Naive thymus-derived CD4-positive, alpha-beta T cell (primary cell): ENCODE measurements at regions not wholly inside any gene's neighbourhood (a gene's known extent, or its start where the extent isn't known, plus 50 kb on each side); places are given as distances from the start of the nearest gene placed in this dataset.

Experiments used
- ATAC-seq: fragments of 150-1000 bp; cut with Tn5 transposase; 2 replicates; pipeline ENCODE4 v1.10.0; 2021; ENCODE audit warnings: mild to moderate bottlenecking, moderate library complexity
- CTCF ChIA-PET: fragments of 350-600 bp; sonication (Branson Sonifier 250); formaldehyde crosslinking; loops from one replicate; lab custom pipeline; 2021; ENCODE audit warnings: antibody characterized with exemption; lab: Charles Lee
- POLR2A ChIA-PET: fragments of 350-600 bp; sonication (Branson Sonifier 250); formaldehyde crosslinking; loops from one replicate; lab custom pipeline; 2021; ENCODE audit warnings: antibody characterized with exemption, inconsistent platforms; lab: Charles Lee
- DNase-seq, 9 donors: peaks; one replicate each; pipeline versions ENCODE4 v3.0.0 to v3.0.0-alpha.2; 2020 to 2022; ENCODE audit warnings: mixed read lengths in 1 of 9
- H3K27ac ChIP-seq: one replicate; pipeline ENCODE4 v1.7.0; 2013; ENCODE audit warnings: mild to moderate bottlenecking, low read depth, low read length, moderate library complexity
- H3K27me3 ChIP-seq, 2 donors: one replicate each; pipeline ENCODE4 v1.7.0; 2013; ENCODE audit warnings: low read length in 2 of 2, mild to moderate bottlenecking in 2 of 2, moderate library complexity in 2 of 2; ENCODE audit not compliant: control insufficient read depth in 2 of 2, insufficient read depth in 2 of 2
- H3K36me3 ChIP-seq, 3 experiments: 1 replicate in 2 of 3; 2 replicates in 1 of 3; pipeline ENCODE4 v1.7.0; 2013; ENCODE audit warnings: low read length in 3 of 3, mild to moderate bottlenecking in 3 of 3, moderate library complexity in 1 of 3; ENCODE audit not compliant: insufficient read depth in 3 of 3, control insufficient read depth in 2 of 3
- H3K4me1 ChIP-seq, 2 donors: one replicate each; pipeline ENCODE4 v1.7.0; 2013; ENCODE audit warnings: low read length in 2 of 2, mild to moderate bottlenecking in 2 of 2, moderate library complexity in 1 of 2; ENCODE audit not compliant: control insufficient read depth in 2 of 2, insufficient read depth in 2 of 2
- H3K4me3 ChIP-seq: 2 replicates; pipeline ENCODE4 v1.7.0; 2013; ENCODE audit warnings: mild to moderate bottlenecking, low read length
- H3K9me3 ChIP-seq, 3 experiments: 1 replicate in 2 of 3; 2 replicates in 1 of 3; pipeline ENCODE4 v1.7.0; 2013; ENCODE audit warnings: low read length in 3 of 3; ENCODE audit not compliant: control insufficient read depth in 2 of 3
- H3K27ac Mint-ChIP-seq, 9 donors: one replicate each; pipeline ENCODE4 v1.8.0; 2020 to 2022; ENCODE audit warnings: mixed read lengths in 9 of 9, mild to moderate bottlenecking in 8 of 9, moderate library complexity in 5 of 9, inconsistent platforms in 2 of 9
- H3K27me3 Mint-ChIP-seq, 5 donors: one replicate each; pipeline ENCODE4 v1.8.0; 2021 to 2022; ENCODE audit warnings: mixed read lengths in 5 of 5, mild to moderate bottlenecking in 1 of 5
- H3K36me3 Mint-ChIP-seq, 5 donors: one replicate each; pipeline ENCODE4 v1.8.0; 2020 to 2022; ENCODE audit warnings: mixed read lengths in 5 of 5, mild to moderate bottlenecking in 3 of 5, inconsistent platforms in 1 of 5
- H3K4me1 Mint-ChIP-seq, 7 donors: one replicate each; pipeline ENCODE4 v1.8.0; 2020 to 2022; ENCODE audit warnings: mixed read lengths in 7 of 7, mild to moderate bottlenecking in 3 of 7, inconsistent platforms in 1 of 7
- H3K4me3 Mint-ChIP-seq, 10 donors: one replicate each; pipeline ENCODE4 v1.8.0; 2020 to 2022; ENCODE audit warnings: mild to moderate bottlenecking in 10 of 10, mixed read lengths in 10 of 10, moderate library complexity in 6 of 10, inconsistent platforms in 2 of 10
- H3K9me3 Mint-ChIP-seq, 11 donors: one replicate each; pipeline ENCODE4 v1.8.0; 2020 to 2022; ENCODE audit warnings: mixed read lengths in 11 of 11, mild to moderate bottlenecking in 4 of 11, inconsistent platforms in 1 of 11, moderate library complexity in 1 of 11
- intact Hi-C, 2 donors: fragments of 100-400 bp; cut with micrococcal nuclease; formaldehyde crosslinking; loops; one replicate each; pipeline ENCODE4 v1.15.1; 2023

- POLR2A ChIA-PET = interaction anchor here (1.1 to 3.6 kb wide), 6 partner anchors 12 to 325 kb away, joined by 3 to 27 read pairs (median 4); partner anchors contain the start of gene MAP3K1
- H3K36me3 Mint-ChIP-seq = peaks cover 0 to 13% (median 4%) of the 10 kb centered on the region in 5 donors
- Histone ChIP-seq H3K4me3 (no peak overlapping the region), H3K9me3 (no peaks in the 10 kb centered on the region), H3K27me3 (no peaks in the 10 kb centered on the region), H3K4me1 (peaks cover 0 to 17% of the 10 kb centered on the region in 2 donors), H3K27ac (no peak overlapping the region), H3K36me3 (no peaks in the 10 kb centered on the region)
- ATAC-seq = peak; percentile 81
- H3K4me3 Mint-ChIP-seq = peak overlapping the region; percentile 31 to 76 (median 64)
- CTCF ChIA-PET = interaction anchor here (0.7 to 1.9 kb wide), 5 partner anchors 9 to 347 kb away, joined by 3 to 7 read pairs (median 4); no protein-coding TSS in a partner anchor
- peaks cover 13 to 36% (median 28%) of the 10 kb centered on the region in 7 donors for H3K4me1 Mint-ChIP-seq
- intact Hi-C loops = loop anchor here in 1 of 2 donors (2.0 to 5.0 kb wide), 2 partner anchors 14 to 41 kb away; no protein-coding TSS in a partner anchor
- peaks cover 0 to 4% (median 0%) of the 10 kb centered on the region in 5 donors for H3K27me3 Mint-ChIP-seq
- peak overlapping the region; percentile 56 to 96 (median 83) for H3K27ac Mint-ChIP-seq
- peak in 8 of 9 donors; percentile 33 to 68 (median 44) for DNase-seq
- peaks cover 0 to 15% (median 4%) of the 10 kb centered on the region in 11 donors for H3K9me3 Mint-ChIP-seq
Measured at GRCh38 chr5:56490971-56491468, 257.9 kb upstream of the ANKRD55 start.

GRCh38 chr5:56489272-56489671 lies 256.1 kb upstream of the ANKRD55 start:
- Histone ChIP-seq H3K4me3 (no peak overlapping the region), H3K9me3 (no peaks in the 10 kb centered on the region), H3K36me3 (no peaks in the 10 kb centered on the region), H3K27me3 (no peaks in the 10 kb centered on the region), H3K4me1 (peaks cover 0 to 17% of the 10 kb centered on the region in 2 donors), H3K27ac (no peak overlapping the region)
- peaks cover 11 to 32% (median 23%) of the 10 kb centered on the region in 7 donors for H3K4me1 Mint-ChIP-seq
- POLR2A ChIA-PET = interaction anchor here (1.6 to 3.6 kb wide), 2 partner anchors 10 to 162 kb away, joined by 5 to 27 read pairs; no protein-coding TSS in a partner anchor
- no peak overlapping the region for H3K4me3 Mint-ChIP-seq
- peak overlapping the region in 1 of 9 donors; percentile 13 for H3K27ac Mint-ChIP-seq
- H3K36me3 Mint-ChIP-seq = peaks cover 0 to 13% (median 4%) of the 10 kb centered on the region in 5 donors
- CTCF ChIA-PET = interaction anchor here (1.9 kb wide), 1 partner anchor 9 kb away, joined by 5 read pairs; no protein-coding TSS in a partner anchor
- intact Hi-C loops = no loop called here
- DNase-seq (no peak), ATAC-seq (no peak)
- no peaks in the 10 kb centered on the region for H3K27me3 Mint-ChIP-seq
- peaks cover 0 to 15% (median 4%) of the 10 kb centered on the region in 11 donors for H3K9me3 Mint-ChIP-seq

GRCh38 chr5:56487528-56488115 lies 254.5 kb upstream of the ANKRD55 start:
- Histone ChIP-seq H3K27me3 (no peaks in the 10 kb centered on the region), H3K36me3 (no peaks in the 10 kb centered on the region), H3K27ac (no peak overlapping the region), H3K4me3 (no peak overlapping the region), H3K4me1 (peaks cover 0 to 17% of the 10 kb centered on the region in 2 donors), H3K9me3 (no peaks in the 10 kb centered on the region)
- ATAC-seq (no peak), DNase-seq (no peak)
- Mint-ChIP-seq H3K36me3 (peaks cover 0 to 16% (median 4%) of the 10 kb centered on the region in 5 donors), H3K4me3 (no peak overlapping the region), H3K9me3 (peaks cover 0 to 15% (median 4%) of the 10 kb centered on the region in 11 donors), H3K27ac (no peak overlapping the region), H3K27me3 (no peaks in the 10 kb centered on the region), H3K4me1 (peaks cover 11 to 29% (median 23%) of the 10 kb centered on the region in 7 donors)
- ChIA-PET POLR2A (interaction anchor here (0.8 kb wide), 1 partner anchor 164 kb away, joined by 3 read pairs; no protein-coding TSS in a partner anchor), CTCF (no interaction called here)
- intact Hi-C loops = no loop called here

GRCh38 chr5:56482363-56482762 lies 249.2 kb upstream of the ANKRD55 start:
- H3K27me3 Mint-ChIP-seq = no peaks in the 10 kb centered on the region
- ATAC-seq (peak; percentile 56), DNase-seq (no peak)
- peaks cover 0 to 30% of the 10 kb centered on the region in 2 donors for H3K4me1 ChIP-seq
- H3K27me3 ChIP-seq = no peaks in the 10 kb centered on the region
- ChIA-PET POLR2A (interaction anchor here (0.6 to 5.8 kb wide), 3 partner anchors 9 to 347 kb away, joined by 3 to 27 read pairs (median 18); partner anchors contain the start of gene MAP3K1), CTCF (interaction anchor here (0.6 to 1.1 kb wide), 2 partner anchors 211 to 231 kb away, joined by 3 to 4 read pairs; no protein-coding TSS in a partner anchor)
- no peaks in the 10 kb centered on the region for H3K36me3 ChIP-seq
- peak overlapping the region; percentile 86 to 95 (median 90) for H3K27ac Mint-ChIP-seq
- no peaks in the 10 kb centered on the region for H3K9me3 ChIP-seq
- H3K27ac ChIP-seq = no peak overlapping the region
- intact Hi-C loops = loop anchor here (5.0 kb wide), 2 partner anchors 130 to 215 kb away; no protein-coding TSS in a partner anchor
- H3K4me3 ChIP-seq = no peak overlapping the region
- peaks cover 0 to 7% (median 4%) of the 10 kb centered on the region in 11 donors for H3K9me3 Mint-ChIP-seq
- H3K36me3 Mint-ChIP-seq = peaks cover 0 to 10% (median 3%) of the 10 kb centered on the region in 5 donors
- H3K4me3 Mint-ChIP-seq = peak overlapping the region; percentile 80 to 95 (median 90)
- H3K4me1 Mint-ChIP-seq = peaks cover 19 to 47% (median 39%) of the 10 kb centered on the region in 7 donors

GRCh38 chr5:56481428-56482357 lies 248.6 kb upstream of the ANKRD55 start:
- peaks cover 0 to 3% (median 2%) of the 10 kb centered on the region in 11 donors for H3K9me3 Mint-ChIP-seq
- Histone ChIP-seq H3K9me3 (no peaks in the 10 kb centered on the region), H3K27me3 (no peaks in the 10 kb centered on the region), H3K4me3 (peak overlapping the region; percentile 60), H3K27ac (peak overlapping the region; percentile 80), H3K36me3 (no peaks in the 10 kb centered on the region), H3K4me1 (peaks cover 0 to 37% of the 10 kb centered on the region in 2 donors)
- DNase-seq (peak in 6 of 9 donors; percentile 19 to 44 (median 33)), ATAC-seq (peak; percentile 12)
- no peaks in the 10 kb centered on the region for H3K27me3 Mint-ChIP-seq
- peaks cover 0 to 8% (median 2%) of the 10 kb centered on the region in 5 donors for H3K36me3 Mint-ChIP-seq
- CTCF ChIA-PET = interaction anchor here (0.6 to 1.3 kb wide), 6 partner anchors 9 to 889 kb away, joined by 3 to 4 read pairs (median 3); no protein-coding TSS in a partner anchor
- H3K4me3 Mint-ChIP-seq = peak overlapping the region; percentile 80 to 95 (median 90)
- H3K27ac Mint-ChIP-seq = peak overlapping the region; percentile 86 to 95 (median 90)
- POLR2A ChIA-PET = interaction anchor here (0.6 to 5.8 kb wide), 5 partner anchors 9 to 1891 kb away, joined by 3 to 27 read pairs (median 3); partner anchors contain the start of gene MAP3K1
- intact Hi-C loops = loop anchor here (1.0 to 5.0 kb wide), 7 partner anchors 107 to 357 kb away; partner anchors contain the start of gene MAP3K1 (in 1 of the 2)
- peaks cover 19 to 53% (median 45%) of the 10 kb centered on the region in 7 donors for H3K4me1 Mint-ChIP-seq
